ENCODE measurements at regions not wholly inside any gene's neighbourhood (a gene's known extent, or its start where the extent isn't known, plus 50 kb on each side); places are given as distances from the start of the nearest gene placed in this dataset.

DNA sequence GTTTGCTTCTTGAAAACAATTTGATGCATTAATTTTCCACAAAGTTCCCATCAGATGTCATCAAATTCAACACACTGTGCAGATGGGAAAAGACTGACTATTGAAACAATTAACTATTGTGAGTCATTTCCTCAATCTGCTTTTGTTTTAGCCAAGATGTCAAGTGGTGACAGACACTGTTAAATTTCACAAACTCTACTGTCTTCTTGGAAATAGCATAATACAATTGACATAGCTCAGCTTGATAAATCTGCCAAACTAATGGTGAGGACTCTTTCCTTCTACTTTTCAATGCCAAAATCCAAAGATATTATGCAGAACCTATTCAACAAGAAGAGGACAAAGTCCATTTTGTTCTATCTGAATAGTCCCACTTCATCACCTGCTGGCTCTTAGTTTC, 242.3 kb downstream of the CAAP1 start (continued):
- TF ChIP-seq, protein P1, sequence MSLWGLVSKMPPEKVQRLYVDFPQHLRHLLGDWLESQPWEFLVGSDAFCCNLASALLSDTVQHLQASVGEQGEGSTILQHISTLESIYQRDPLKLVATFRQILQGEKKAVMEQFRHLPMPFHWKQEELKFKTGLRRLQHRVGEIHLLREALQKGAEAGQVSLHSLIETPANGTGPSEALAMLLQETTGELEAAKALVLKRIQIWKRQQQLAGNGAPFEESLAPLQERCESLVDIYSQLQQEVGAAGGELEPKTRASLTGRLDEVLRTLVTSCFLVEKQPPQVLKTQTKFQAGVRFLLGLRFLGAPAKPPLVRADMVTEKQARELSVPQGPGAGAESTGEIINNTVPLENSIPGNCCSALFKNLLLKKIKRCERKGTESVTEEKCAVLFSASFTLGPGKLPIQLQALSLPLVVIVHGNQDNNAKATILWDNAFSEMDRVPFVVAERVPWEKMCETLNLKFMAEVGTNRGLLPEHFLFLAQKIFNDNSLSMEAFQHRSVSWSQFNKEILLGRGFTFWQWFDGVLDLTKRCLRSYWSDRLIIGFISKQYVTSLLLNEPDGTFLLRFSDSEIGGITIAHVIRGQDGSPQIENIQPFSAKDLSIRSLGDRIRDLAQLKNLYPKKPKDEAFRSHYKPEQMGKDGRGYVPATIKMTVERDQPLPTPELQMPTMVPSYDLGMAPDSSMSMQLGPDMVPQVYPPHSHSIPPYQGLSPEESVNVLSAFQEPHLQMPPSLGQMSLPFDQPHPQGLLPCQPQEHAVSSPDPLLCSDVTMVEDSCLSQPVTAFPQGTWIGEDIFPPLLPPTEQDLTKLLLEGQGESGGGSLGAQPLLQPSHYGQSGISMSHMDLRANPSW (CRISPR knock-in tag; conservative IDR thresholded peaks at IDR 0.05; ENCODE audit: low read depth) = no peak
- TF ChIP-seq, protein P2, sequence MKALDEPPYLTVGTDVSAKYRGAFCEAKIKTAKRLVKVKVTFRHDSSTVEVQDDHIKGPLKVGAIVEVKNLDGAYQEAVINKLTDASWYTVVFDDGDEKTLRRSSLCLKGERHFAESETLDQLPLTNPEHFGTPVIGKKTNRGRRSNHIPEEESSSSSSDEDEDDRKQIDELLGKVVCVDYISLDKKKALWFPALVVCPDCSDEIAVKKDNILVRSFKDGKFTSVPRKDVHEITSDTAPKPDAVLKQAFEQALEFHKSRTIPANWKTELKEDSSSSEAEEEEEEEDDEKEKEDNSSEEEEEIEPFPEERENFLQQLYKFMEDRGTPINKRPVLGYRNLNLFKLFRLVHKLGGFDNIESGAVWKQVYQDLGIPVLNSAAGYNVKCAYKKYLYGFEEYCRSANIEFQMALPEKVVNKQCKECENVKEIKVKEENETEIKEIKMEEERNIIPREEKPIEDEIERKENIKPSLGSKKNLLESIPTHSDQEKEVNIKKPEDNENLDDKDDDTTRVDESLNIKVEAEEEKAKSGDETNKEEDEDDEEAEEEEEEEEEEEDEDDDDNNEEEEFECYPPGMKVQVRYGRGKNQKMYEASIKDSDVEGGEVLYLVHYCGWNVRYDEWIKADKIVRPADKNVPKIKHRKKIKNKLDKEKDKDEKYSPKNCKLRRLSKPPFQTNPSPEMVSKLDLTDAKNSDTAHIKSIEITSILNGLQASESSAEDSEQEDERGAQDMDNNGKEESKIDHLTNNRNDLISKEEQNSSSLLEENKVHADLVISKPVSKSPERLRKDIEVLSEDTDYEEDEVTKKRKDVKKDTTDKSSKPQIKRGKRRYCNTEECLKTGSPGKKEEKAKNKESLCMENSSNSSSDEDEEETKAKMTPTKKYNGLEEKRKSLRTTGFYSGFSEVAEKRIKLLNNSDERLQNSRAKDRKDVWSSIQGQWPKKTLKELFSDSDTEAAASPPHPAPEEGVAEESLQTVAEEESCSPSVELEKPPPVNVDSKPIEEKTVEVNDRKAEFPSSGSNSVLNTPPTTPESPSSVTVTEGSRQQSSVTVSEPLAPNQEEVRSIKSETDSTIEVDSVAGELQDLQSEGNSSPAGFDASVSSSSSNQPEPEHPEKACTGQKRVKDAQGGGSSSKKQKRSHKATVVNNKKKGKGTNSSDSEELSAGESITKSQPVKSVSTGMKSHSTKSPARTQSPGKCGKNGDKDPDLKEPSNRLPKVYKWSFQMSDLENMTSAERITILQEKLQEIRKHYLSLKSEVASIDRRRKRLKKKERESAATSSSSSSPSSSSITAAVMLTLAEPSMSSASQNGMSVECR (CRISPR knock-in tag; IDR thresholded peaks at IDR 0.05; ENCODE audit: borderline replicate concordance) = no peak
- TF ChIP-seq ZNF138 (CRISPR knock-in tag; conservative IDR thresholded peaks at IDR 0.05) (no peak), ZNF219 (CRISPR knock-in tag; IDR thresholded peaks at IDR 0.05; ENCODE audit: borderline replicate concordance) (no peak)

DNA sequence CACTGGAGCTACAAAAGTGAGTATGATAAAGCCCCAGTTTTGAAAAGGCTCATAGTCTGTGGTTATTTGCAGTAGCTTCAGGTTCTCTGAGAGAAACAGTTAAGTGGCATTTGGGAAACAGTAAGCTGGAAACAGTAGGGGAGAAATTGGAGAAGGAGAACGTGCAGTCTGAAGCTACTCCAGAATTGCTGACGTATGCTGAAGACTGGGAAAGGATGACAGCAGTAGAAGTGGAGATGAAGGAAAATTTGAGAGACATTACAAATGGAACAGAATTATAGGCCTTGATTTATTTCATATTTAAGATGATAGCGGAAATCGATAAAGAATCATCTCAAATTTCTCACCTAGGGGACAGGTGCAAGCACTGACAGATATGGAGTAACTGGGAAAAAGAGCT, 248.8 kb downstream of the CAAP1 start:
- H3K27ac Mint-ChIP-seq = no peak overlapping the region
- POLR2A ChIA-PET = interaction anchor here (0.5 to 0.6 kb wide), 2 partner anchors 217 to 274 kb away, joined by 3 read pairs; no protein-coding TSS in a partner anchor
- TF ChIP-seq, protein P3, sequence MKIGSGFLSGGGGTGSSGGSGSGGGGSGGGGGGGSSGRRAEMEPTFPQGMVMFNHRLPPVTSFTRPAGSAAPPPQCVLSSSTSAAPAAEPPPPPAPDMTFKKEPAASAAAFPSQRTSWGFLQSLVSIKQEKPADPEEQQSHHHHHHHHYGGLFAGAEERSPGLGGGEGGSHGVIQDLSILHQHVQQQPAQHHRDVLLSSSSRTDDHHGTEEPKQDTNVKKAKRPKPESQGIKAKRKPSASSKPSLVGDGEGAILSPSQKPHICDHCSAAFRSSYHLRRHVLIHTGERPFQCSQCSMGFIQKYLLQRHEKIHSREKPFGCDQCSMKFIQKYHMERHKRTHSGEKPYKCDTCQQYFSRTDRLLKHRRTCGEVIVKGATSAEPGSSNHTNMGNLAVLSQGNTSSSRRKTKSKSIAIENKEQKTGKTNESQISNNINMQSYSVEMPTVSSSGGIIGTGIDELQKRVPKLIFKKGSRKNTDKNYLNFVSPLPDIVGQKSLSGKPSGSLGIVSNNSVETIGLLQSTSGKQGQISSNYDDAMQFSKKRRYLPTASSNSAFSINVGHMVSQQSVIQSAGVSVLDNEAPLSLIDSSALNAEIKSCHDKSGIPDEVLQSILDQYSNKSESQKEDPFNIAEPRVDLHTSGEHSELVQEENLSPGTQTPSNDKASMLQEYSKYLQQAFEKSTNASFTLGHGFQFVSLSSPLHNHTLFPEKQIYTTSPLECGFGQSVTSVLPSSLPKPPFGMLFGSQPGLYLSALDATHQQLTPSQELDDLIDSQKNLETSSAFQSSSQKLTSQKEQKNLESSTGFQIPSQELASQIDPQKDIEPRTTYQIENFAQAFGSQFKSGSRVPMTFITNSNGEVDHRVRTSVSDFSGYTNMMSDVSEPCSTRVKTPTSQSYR (CRISPR knock-in tag; IDR thresholded peaks at IDR 0.05) = no peak
- peaks cover 7% of the 10 kb centered on the region for H3K4me1 Mint-ChIP-seq
- ATAC-seq = no peak
- H3K4me3 Mint-ChIP-seq = no peak overlapping the region
- CTCF ChIA-PET = interaction anchor here (1.2 to 1.3 kb wide), 2 partner anchors 12 to 142 kb away, joined by 3 to 4 read pairs; no protein-coding TSS in a partner anchor
- no peaks in the 10 kb centered on the region for H3K36me3 Mint-ChIP-seq
- no peaks in the 10 kb centered on the region for H3K9me3 Mint-ChIP-seq
- peaks cover 30% of the 10 kb centered on the region for H3K27me3 Mint-ChIP-seq (ENCODE audit: low read depth)
- no peak for DNase-seq (ENCODE audit: low spot score)

DNA sequence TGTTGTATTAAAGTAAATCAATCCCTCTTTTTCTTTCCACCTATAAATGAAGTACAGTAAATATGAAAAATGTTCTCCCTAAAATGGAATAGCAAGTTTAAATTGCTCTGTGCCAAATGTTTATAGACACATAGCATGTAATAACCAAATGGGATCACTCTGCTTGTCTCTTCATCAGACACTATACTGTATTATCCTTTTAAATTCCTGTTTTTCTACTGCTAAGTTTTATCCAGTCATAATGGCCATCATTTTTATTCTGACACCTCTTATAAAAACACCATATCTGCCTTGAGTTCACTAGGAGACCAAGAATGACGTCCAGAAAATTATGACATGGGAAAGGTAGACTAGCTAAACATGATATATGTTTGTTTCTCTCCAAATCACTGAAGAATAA, 252.8 kb downstream of the CAAP1 start:
- no peak for ATAC-seq
- POLR2A ChIA-PET = no interaction called here
- Mint-ChIP-seq H3K9me3 (peaks cover 13% of the 10 kb centered on the region), H3K27ac (no peak overlapping the region), H3K36me3 (0 out of 2 replicates have a peak, but pooled peaks cover 5% of the 10 kb centered on the region), H3K4me1 (peaks cover 31% of the 10 kb centered on the region), H3K4me3 (no peak overlapping the region), H3K27me3 (ENCODE audit: low read depth) (peaks cover 69% of the 10 kb centered on the region)
- CTCF ChIA-PET = no interaction called here
- DNase-seq (ENCODE audit: low spot score) = no peak
- TF ChIP-seq, protein P4, sequence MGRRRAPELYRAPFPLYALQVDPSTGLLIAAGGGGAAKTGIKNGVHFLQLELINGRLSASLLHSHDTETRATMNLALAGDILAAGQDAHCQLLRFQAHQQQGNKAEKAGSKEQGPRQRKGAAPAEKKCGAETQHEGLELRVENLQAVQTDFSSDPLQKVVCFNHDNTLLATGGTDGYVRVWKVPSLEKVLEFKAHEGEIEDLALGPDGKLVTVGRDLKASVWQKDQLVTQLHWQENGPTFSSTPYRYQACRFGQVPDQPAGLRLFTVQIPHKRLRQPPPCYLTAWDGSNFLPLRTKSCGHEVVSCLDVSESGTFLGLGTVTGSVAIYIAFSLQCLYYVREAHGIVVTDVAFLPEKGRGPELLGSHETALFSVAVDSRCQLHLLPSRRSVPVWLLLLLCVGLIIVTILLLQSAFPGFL (CRISPR knock-in tag; IDR thresholded peaks at IDR 0.05; ENCODE audit: borderline replicate concordance) = no peak
- TF ChIP-seq, protein P5, sequence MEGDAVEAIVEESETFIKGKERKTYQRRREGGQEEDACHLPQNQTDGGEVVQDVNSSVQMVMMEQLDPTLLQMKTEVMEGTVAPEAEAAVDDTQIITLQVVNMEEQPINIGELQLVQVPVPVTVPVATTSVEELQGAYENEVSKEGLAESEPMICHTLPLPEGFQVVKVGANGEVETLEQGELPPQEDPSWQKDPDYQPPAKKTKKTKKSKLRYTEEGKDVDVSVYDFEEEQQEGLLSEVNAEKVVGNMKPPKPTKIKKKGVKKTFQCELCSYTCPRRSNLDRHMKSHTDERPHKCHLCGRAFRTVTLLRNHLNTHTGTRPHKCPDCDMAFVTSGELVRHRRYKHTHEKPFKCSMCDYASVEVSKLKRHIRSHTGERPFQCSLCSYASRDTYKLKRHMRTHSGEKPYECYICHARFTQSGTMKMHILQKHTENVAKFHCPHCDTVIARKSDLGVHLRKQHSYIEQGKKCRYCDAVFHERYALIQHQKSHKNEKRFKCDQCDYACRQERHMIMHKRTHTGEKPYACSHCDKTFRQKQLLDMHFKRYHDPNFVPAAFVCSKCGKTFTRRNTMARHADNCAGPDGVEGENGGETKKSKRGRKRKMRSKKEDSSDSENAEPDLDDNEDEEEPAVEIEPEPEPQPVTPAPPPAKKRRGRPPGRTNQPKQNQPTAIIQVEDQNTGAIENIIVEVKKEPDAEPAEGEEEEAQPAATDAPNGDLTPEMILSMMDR (IDR thresholded peaks at IDR 0.05) = no peak
- TF ChIP-seq NR1H2 (CRISPR knock-in tag; IDR thresholded peaks at IDR 0.05) = no peak
- TF ChIP-seq TCF7 (CRISPR knock-in tag; IDR thresholded peaks at IDR 0.05; ENCODE audit: low read depth) = no peak
- TF ChIP-seq TEAD4 (CRISPR knock-in tag; IDR thresholded peaks at IDR 0.05) = no peak
- TF ChIP-seq, protein P6, sequence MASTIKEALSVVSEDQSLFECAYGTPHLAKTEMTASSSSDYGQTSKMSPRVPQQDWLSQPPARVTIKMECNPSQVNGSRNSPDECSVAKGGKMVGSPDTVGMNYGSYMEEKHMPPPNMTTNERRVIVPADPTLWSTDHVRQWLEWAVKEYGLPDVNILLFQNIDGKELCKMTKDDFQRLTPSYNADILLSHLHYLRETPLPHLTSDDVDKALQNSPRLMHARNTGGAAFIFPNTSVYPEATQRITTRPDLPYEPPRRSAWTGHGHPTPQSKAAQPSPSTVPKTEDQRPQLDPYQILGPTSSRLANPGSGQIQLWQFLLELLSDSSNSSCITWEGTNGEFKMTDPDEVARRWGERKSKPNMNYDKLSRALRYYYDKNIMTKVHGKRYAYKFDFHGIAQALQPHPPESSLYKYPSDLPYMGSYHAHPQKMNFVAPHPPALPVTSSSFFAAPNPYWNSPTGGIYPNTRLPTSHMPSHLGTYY (CRISPR knock-in tag; IDR thresholded peaks at IDR 0.05) = no peak
- no peak for TF ChIP-seq FOXK1 (CRISPR knock-in tag; IDR thresholded peaks at IDR 0.05)
- TF ChIP-seq FOXP1 (CRISPR knock-in tag; IDR thresholded peaks at IDR 0.05; ENCODE audit: borderline replicate concordance) = no peak
- TF ChIP-seq GABPB1 (CRISPR knock-in tag; IDR thresholded peaks at IDR 0.05) = no peak
